IMR-90 (cell line): ENCODE measurements at regions not wholly inside any gene's neighbourhood (a gene's known extent, or its start where the extent isn't known, plus 50 kb on each side); places are given as distances from the start of the nearest gene placed in this dataset.
"Not testable (repeated sequence)": the region's sequence is repeated elsewhere in the genome, so short reads cannot be mapped to it uniquely, and the experiment has no call there.

Experiments
- ATAC-seq: fragments of 200-7000 bp; cut with Tn5 transposase; 2 replicates; pipeline ENCODE4 v1.9.1; 2020; ENCODE audit warnings: low read depth, mild to moderate bottlenecking, moderate library complexity
- BruUV-seq: library from RNA; stranded (reverse); fragments of 400-500 nt; replicated peaks from 2 replicates; lab custom pipeline; 2021; lab: Mats Ljungman, UMichigan
- CTCF ChIA-PET: fragments of 300-600 bp; formaldehyde crosslinking; extraction: SDS; loops from one replicate; lab custom pipeline; 2021; ENCODE audit warnings: antibody characterized with exemption; lab: Yijun Ruan, JAX
- POLR2A ChIA-PET: fragments of 300-600 bp; sonication (Branson Sonifier 250); formaldehyde crosslinking; loops from one replicate; lab custom pipeline; 2022; ENCODE audit warnings: antibody characterized with exemption; ENCODE audit not compliant: unreplicated experiment; lab: Charles Lee
- DNase-seq: peaks from one replicate; pipeline ENCODE4 v3.0.0; 2013
- H2AFZ ChIP-seq: replicated peaks from 2 replicates; pipeline ENCODE3; 2013; ENCODE audit warnings: low read length, mild to moderate bottlenecking; ENCODE audit not compliant: poor library complexity
- H2AK5ac ChIP-seq: 2 replicates; pipeline ENCODE4 v1.6.1; 2013; ENCODE audit warnings: low read depth, low read length, inconsistent platforms
- H2AK9ac ChIP-seq: replicated peaks from 2 replicates; pipeline ENCODE3; 2013; ENCODE audit warnings: mild to moderate bottlenecking, low read depth, low read length, moderate library complexity; ENCODE audit not compliant: poor library complexity
- H2BK120ac ChIP-seq: 2 replicates; pipeline ENCODE4 v1.6.1; 2013; ENCODE audit warnings: low read depth, low read length, inconsistent platforms
- H2BK15ac ChIP-seq: 3 replicates; pipeline ENCODE4 v1.6.1; 2013; ENCODE audit warnings: low read depth, low read length, inconsistent platforms
- H2BK20ac ChIP-seq: 2 replicates; pipeline ENCODE4 v1.6.1; 2013; ENCODE audit warnings: low read depth, mild to moderate bottlenecking, inconsistent platforms, low read length, moderate library complexity
- H2BK5ac ChIP-seq: 2 replicates; pipeline ENCODE4 v1.6.1; 2013; ENCODE audit warnings: mild to moderate bottlenecking, low read depth, low read length, inconsistent platforms; ENCODE audit not compliant: poor library complexity, severe bottlenecking
- H3K14ac ChIP-seq: replicated peaks from 2 replicates; pipeline ENCODE4 v1.6.1; 2013; ENCODE audit warnings: low read depth, low read length, inconsistent platforms
- H3K18ac ChIP-seq: 2 replicates; pipeline ENCODE4 v1.6.1; 2013; ENCODE audit warnings: low read depth, low read length, control low read depth
- H3K23ac ChIP-seq: 2 replicates; pipeline ENCODE4 v1.6.1; 2013; ENCODE audit warnings: low read depth, low read length, inconsistent platforms
- H3K27ac ChIP-seq: 2 replicates; pipeline ENCODE4 v1.5.1; 2013; ENCODE audit warnings: mild to moderate bottlenecking, control low read depth, low read length; ENCODE audit not compliant: insufficient read depth
- H3K27me3 ChIP-seq: 2 replicates; pipeline ENCODE4 v1.6.1; 2013; ENCODE audit warnings: low read length; ENCODE audit not compliant: control insufficient read depth, insufficient read depth
- H3K36me3 ChIP-seq: 2 replicates; pipeline ENCODE4 v1.6.1; 2013; ENCODE audit warnings: low read length, mixed read lengths; ENCODE audit not compliant: control insufficient read depth, insufficient read depth
- H3K4ac ChIP-seq: 2 replicates; pipeline ENCODE4 v1.6.1; 2013; ENCODE audit warnings: low read depth, low read length, inconsistent platforms
- H3K4me1 ChIP-seq: 2 replicates; pipeline ENCODE4 v1.6.1; 2013; ENCODE audit warnings: low read length, mixed read lengths; ENCODE audit not compliant: control insufficient read depth, insufficient read depth
- H3K4me2 ChIP-seq: 2 replicates; pipeline ENCODE4 v1.6.1; 2013; ENCODE audit warnings: low read depth, mild to moderate bottlenecking, control low read depth, low read length, moderate library complexity
- H3K4me3 ChIP-seq: 2 replicates; pipeline ENCODE4 v1.5.1; 2013; ENCODE audit warnings: low read depth, mild to moderate bottlenecking, control low read depth, low read length, moderate library complexity; ENCODE audit not compliant: insufficient read depth
- H3K56ac ChIP-seq: 2 replicates; pipeline ENCODE4 v1.6.1; 2013; ENCODE audit warnings: low read length, inconsistent platforms; ENCODE audit not compliant: insufficient read depth; ENCODE audit errors: extremely low read depth
- H3K79me1 ChIP-seq, 2 experiments: 2 replicates each; pipeline ENCODE4 v1.6.1; 2013; ENCODE audit warnings: low read length in 2 of 2, inconsistent platforms in 1 of 2, low read depth in 1 of 2
- H3K9ac ChIP-seq: 2 replicates; pipeline ENCODE4 v1.6.1; 2013; ENCODE audit warnings: low read depth, low read length, control low read depth
- H3K9me1 ChIP-seq: 2 replicates; pipeline ENCODE4 v1.6.1; 2013; ENCODE audit warnings: low read length, inconsistent platforms; ENCODE audit not compliant: insufficient read depth
- H3K9me3 ChIP-seq: 2 replicates; pipeline ENCODE4 v1.6.1; 2013; ENCODE audit warnings: low read length; ENCODE audit not compliant: control insufficient read depth, insufficient read depth
- H4K20me1 ChIP-seq: 2 replicates; pipeline ENCODE4 v1.6.1; 2013; ENCODE audit warnings: low read length, inconsistent platforms; ENCODE audit not compliant: insufficient read depth
- H4K5ac ChIP-seq: 2 replicates; pipeline ENCODE4 v1.6.1; 2013; ENCODE audit warnings: mild to moderate bottlenecking, low read depth, low read length, control low read depth
- H4K8ac ChIP-seq, 2 experiments: 2 replicates each; pipeline ENCODE4 v1.6.1; 2013; ENCODE audit warnings: low read depth in 2 of 2, low read length in 2 of 2, control low read depth in 1 of 2, inconsistent platforms in 1 of 2
- H4K91ac ChIP-seq: 2 replicates; pipeline ENCODE4 v1.6.1; 2013; ENCODE audit warnings: low read depth, low read length, inconsistent platforms; ENCODE audit not compliant: insufficient read depth
- CEBPB ChIP-seq: IDR thresholded peaks from 2 replicates; pipeline ENCODE4 v1.6.1; 2012; ENCODE audit warnings: low read depth, low read length, improper control_type of control experiment
- ELK1 ChIP-seq: fragments of 150-350 bp; IDR thresholded peaks from 2 replicates; pipeline ENCODE4 v1.6.1; 2016; ENCODE audit warnings: low read depth, mild to moderate bottlenecking, low read length, moderate library complexity, borderline replicate concordance
- FOS ChIP-seq: fragments of 150-350 bp; IDR thresholded peaks from 2 replicates; pipeline ENCODE4 v1.6.1; 2016; ENCODE audit warnings: low read depth, low read length
- WGBS, 2 experiments: methylation state at CpG; one replicate each; pipeline versions ENCODE4 v1.1.5 to v1.1.7; 2013; ENCODE audit warnings: missing lambda C conversion rate in 2 of 2; ENCODE audit not compliant: insufficient read length in 1 of 2; ENCODE audit errors: extremely low coverage in 2 of 2; 5-methylcytosine and 5-hydroxymethylcytosine counted together
- dilution Hi-C: fragments of 300-500 bp; cut with HindIII; formaldehyde crosslinking; loops from one replicate; pipeline ENCODE4 v1.14.3; 2018; ENCODE audit warnings: low sequenced_read_pairs; ENCODE audit not compliant: unreplicated experiment
- in situ Hi-C: fragments of 300-500 bp; cut with MboI; formaldehyde crosslinking; loops from 3 replicates; pipeline ENCODE4 v1.14.3; 2019; ENCODE audit warnings: low sequenced_read_pairs, inconsistent platforms, mixed read lengths
- intact Hi-C: fragments of 100-400 bp; cut with micrococcal nuclease; formaldehyde crosslinking; loops from 2 replicates; pipeline ENCODE4 v1.10.0; 2022

GRCh38 chr6:144372611-144373594, 87.8 kb downstream of the UTRN start:
- Histone ChIP-seq H3K36me3 (no peaks in the 10 kb centered on the region), H4K91ac (no peak overlapping the region), H3K4me1 (peaks cover 4% of the 10 kb centered on the region), H3K4me3 (no peak overlapping the region), H4K5ac (no peak overlapping the region), H2BK20ac (no peak overlapping the region), H4K8ac (no peak overlapping the region), H3K23ac (no peak overlapping the region), H4K20me1 (no peaks in the 10 kb centered on the region), H3K18ac (no peak overlapping the region), H3K4me2 (no peak overlapping the region), H3K4ac (no peak overlapping the region), H2BK5ac (no peak overlapping the region), H3K27ac (no peak overlapping the region), H3K79me1 (peaks cover 25 to 27% of the 10 kb centered on the region in 2 experiments), H3K9me3 (no peaks in the 10 kb centered on the region), H2BK15ac (no peak overlapping the region), H3K9ac (no peak overlapping the region), H3K56ac (no peak overlapping the region), H2AK5ac (no peak overlapping the region), H2AFZ (no peak overlapping the region), H2BK120ac (no peak overlapping the region), H3K9me1 (peaks cover 9% of the 10 kb centered on the region; the same call in 1 of the 2 replicates), H3K27me3 (no peaks in the 10 kb centered on the region), H2AK9ac (no peak overlapping the region), H3K14ac (no peak overlapping the region)
- TF ChIP-seq ELK1: no peak
- TF ChIP-seq FOS: no peak
- no peak for TF ChIP-seq CEBPB
- intact Hi-C loops (no loop called here), dilution Hi-C loops (no loop called here), in situ Hi-C loops (no loop called here)
- no peak for ATAC-seq
- WGBS, 2 experiments: no CpG with 5 or more reads among the region's 8 CpGs
- ChIA-PET POLR2A (no interaction called here), CTCF (no interaction called here)
- BruUV-seq: no TSS peak
- no peak for DNase-seq

GRCh38 chr6:144374525-144374924, 89.4 kb downstream of the UTRN start:
- ATAC-seq, H3K27ac ChIP-seq, H2BK5ac ChIP-seq, H3K27me3 ChIP-seq, dilution Hi-C loops, H2BK15ac ChIP-seq, H2AK9ac ChIP-seq, H4K5ac ChIP-seq, BruUV-seq, H4K91ac ChIP-seq, H3K18ac ChIP-seq, H3K23ac ChIP-seq, H3K56ac ChIP-seq, H3K9ac ChIP-seq, H3K9me1 ChIP-seq, H3K14ac ChIP-seq, H2BK120ac ChIP-seq, DNase-seq, CTCF ChIA-PET, H3K4me3 ChIP-seq, H3K36me3 ChIP-seq, H2AFZ ChIP-seq, H2AK5ac ChIP-seq, H2BK20ac ChIP-seq, in situ Hi-C loops, POLR2A ChIA-PET, H3K4ac ChIP-seq, H3K9me3 ChIP-seq, H4K20me1 ChIP-seq, H4K8ac ChIP-seq, H3K4me2 ChIP-seq, intact Hi-C loops, H3K4me1 ChIP-seq: not testable (repeated sequence)
- WGBS, 2 experiments: no CpG with 5 or more reads among the region's 12 CpGs
- peaks cover 36 to 41% of the 10 kb centered on the region in 2 experiments for H3K79me1 ChIP-seq
